KOPT-K1 (cell line): ENCODE measurements at regions not wholly inside any gene's neighbourhood (a gene's known extent, or its start where the extent isn't known, plus 50 kb on each side); places are given as distances from the start of the nearest gene placed in this dataset.

Experiments
- H3K27ac ChIP-seq: fragments of 200-600 bp; sonication (generic); 2 replicates; pipeline ENCODE4 v1.5.1; 2016; ENCODE audit warnings: antibody characterized with exemption, mild to moderate bottlenecking, low read depth, low read length; ENCODE audit not compliant: poor library complexity, severe bottlenecking
- H3K36me3 ChIP-seq: fragments of 200-600 bp; sonication (generic); 2 replicates; pipeline ENCODE4 v1.5.1; 2017; ENCODE audit warnings: antibody characterized with exemption, mild to moderate bottlenecking, low read length, moderate library complexity; ENCODE audit not compliant: insufficient read depth
- H3K9me3 ChIP-seq: fragments of 200-600 bp; sonication (generic); 2 replicates; pipeline ENCODE4 v1.5.1; 2017; ENCODE audit warnings: antibody characterized with exemption, low read length, mild to moderate bottlenecking; ENCODE audit not compliant: insufficient read depth, poor library complexity, severe bottlenecking

DNA sequence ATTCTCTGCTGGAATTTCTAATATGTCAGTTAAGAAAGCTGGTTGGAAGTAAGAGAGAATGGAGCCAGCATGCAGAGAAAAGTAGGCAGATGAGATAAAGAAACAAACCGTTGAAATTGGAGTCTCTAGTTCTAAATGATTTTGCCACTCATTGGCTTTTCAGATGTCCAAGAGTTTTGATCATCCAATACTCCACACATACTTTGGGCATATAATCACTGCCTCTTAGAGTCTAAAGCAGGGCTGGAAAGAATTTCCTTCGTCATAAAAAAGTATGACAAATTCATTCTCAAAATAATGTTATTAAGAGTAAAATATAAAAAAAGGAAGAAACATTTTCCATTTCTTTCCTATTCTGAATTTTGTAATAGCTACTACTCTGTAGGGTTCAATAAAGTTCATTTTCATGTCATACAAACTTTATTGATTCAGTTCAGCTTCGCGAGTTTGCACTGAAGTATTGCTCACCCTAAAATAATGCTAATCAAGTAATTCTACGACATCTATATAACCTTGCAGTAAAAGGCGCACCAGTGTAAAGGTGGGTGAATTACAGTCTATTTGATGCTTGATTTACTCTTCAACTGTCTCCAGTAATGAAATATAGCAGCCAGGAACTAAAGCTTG lies 1556.6 kb downstream of the NCAM2 start:
- no peaks in the 10 kb centered on the region for H3K36me3 ChIP-seq
- H3K9me3 ChIP-seq, result no peaks in the 10 kb centered on the region
- no peak overlapping the region for H3K27ac ChIP-seq

- H3K27ac ChIP-seq, result no peak overlapping the region
- H3K9me3 ChIP-seq, result peaks cover 6% of the 10 kb centered on the region
- H3K36me3 ChIP-seq, result no peaks in the 10 kb centered on the region
Observed at GRCh38 chr21:22556829-22557228, 1558.6 kb downstream of the NCAM2 start.

DNA sequence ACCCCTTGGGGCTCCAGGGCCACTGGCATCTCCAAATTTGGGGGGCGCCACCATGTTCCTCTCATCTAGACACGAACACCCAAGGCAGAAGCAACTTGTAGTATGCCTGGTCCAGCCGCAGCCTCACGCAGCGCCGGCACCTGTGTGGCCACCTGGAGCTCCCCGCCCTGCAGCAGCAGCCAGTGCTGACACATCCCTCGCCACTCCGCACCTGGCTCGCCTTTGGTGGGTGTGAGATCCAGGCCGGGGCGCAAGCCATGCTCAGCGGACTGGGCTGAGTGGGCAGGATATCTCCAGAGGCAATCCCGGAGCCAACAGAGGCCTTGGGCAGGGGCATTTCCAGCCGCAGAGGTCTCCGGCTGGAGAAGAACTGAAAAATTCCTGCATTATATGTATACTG lies 1563.7 kb downstream of the NCAM2 start:
- Histone ChIP-seq H3K27ac (no peak overlapping the region), H3K36me3 (no peaks in the 10 kb centered on the region), H3K9me3 (peaks cover 11% of the 10 kb centered on the region)

GRCh38 chr21:22573834-22574233 lies 1575.6 kb downstream of the NCAM2 start:
- Histone ChIP-seq H3K27ac (no peak overlapping the region), H3K9me3 (no peaks in the 10 kb centered on the region), H3K36me3 (no peaks in the 10 kb centered on the region)

DNA sequence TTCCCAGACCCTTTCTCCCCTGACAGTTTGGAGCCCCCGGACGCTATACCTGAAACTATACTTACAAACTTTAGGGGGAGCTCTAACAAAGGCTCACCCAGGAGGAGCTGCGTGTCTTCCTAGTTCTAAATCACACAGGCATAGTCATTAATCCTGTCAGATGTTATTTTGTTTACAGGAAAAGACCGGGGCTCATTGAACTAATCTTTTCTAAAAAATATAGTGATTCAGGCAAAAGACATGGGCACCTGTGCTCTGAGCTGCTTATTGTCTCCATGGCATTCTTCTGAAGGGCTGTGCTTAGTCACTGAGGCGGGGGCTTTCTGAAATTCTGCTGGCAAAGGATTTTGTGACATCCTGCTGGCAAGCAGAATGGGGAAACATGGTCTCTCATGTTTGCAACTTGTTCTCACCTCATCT lies 1577.0 kb downstream of the NCAM2 start:
- Histone ChIP-seq H3K27ac (no peak overlapping the region), H3K9me3 (no peaks in the 10 kb centered on the region), H3K36me3 (no peaks in the 10 kb centered on the region)

- Histone ChIP-seq H3K27ac (no peak overlapping the region), H3K36me3 (no peaks in the 10 kb centered on the region), H3K9me3 (no peaks in the 10 kb centered on the region)
Observed at GRCh38 chr21:22579741-22580140, 1581.5 kb downstream of the NCAM2 start.

GRCh38 chr21:22582026-22582425 lies 1583.8 kb downstream of the NCAM2 start:
- H3K27ac ChIP-seq, result no peak overlapping the region
- no peaks in the 10 kb centered on the region for H3K36me3 ChIP-seq
- no peaks in the 10 kb centered on the region for H3K9me3 ChIP-seq

GRCh38 chr21:22584308-22584707 lies 1586.1 kb downstream of the NCAM2 start:
- no peak overlapping the region for H3K27ac ChIP-seq
- no peaks in the 10 kb centered on the region for H3K9me3 ChIP-seq
- no peaks in the 10 kb centered on the region for H3K36me3 ChIP-seq

DNA sequence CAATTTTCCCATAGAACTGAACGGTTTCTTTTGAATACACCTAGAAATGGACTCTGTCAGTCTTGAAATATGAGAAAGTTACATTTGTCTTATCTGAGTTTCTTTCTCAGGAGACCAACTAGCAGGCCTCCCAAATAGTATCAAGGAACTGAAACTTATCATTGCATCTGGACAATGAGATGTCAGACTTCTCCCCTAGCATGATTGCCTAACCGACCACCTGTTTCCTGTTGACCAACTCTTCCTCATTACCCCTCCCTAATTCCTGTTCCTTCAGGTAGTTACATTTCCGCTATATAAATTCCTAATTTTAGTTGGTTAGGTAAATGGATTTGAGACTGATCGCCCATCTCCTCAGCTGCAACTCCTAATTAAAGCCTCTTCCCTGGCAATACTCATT lies 1587.3 kb downstream of the NCAM2 start:
- no peaks in the 10 kb centered on the region for H3K9me3 ChIP-seq
- H3K27ac ChIP-seq, result no peak overlapping the region

GRCh38 chr21:22597660-22598255 lies 1599.5 kb downstream of the NCAM2 start:
- H3K9me3 ChIP-seq, result no peaks in the 10 kb centered on the region
- H3K36me3 ChIP-seq, result no peaks in the 10 kb centered on the region
- H3K27ac ChIP-seq, result no peak overlapping the region

More for the DNA sequence above, 1587.3 kb downstream of the NCAM2 start:
- H3K36me3 ChIP-seq, result no peaks in the 10 kb centered on the region

DNA sequence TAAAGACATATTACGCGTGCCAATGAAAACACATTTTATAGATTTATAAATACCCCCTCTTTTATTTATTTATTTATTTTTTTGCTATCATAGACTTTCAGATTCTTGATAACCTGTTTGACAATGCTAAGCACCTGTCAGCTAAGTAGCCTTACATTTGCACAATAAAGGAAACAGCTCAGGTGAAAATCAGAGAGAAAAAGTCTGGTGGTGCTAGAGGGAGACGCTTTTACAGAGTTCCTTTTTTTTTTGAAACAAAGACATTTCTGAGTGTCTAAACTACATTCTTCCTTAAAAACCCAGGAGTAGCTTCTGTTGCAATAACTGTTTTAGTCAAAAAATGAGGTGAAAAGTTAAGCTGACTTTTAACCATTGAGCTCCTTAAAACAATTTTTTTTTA lies 1611.6 kb downstream of the NCAM2 start:
- no peaks in the 10 kb centered on the region for H3K36me3 ChIP-seq
- no peaks in the 10 kb centered on the region for H3K9me3 ChIP-seq
- H3K27ac ChIP-seq, result no peak overlapping the region

DNA sequence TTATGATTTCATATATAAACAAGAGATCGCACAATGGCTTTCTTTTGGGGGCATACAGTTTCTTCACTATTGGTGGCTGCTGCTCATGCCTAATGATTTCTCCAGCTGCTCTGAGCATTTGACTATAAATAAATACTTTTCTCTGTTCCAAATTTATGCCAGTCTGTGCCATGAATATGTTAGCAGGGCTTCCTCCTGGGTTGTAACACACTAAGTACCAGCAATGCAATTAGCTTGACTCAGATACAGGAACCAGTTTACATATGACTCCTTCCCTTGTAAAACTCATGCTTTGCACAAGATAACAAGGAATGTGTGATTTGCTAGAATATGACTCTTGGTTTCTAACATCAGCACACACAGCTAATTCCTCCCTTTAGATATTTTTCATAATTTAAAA lies 1629.7 kb downstream of the NCAM2 start:
- Histone ChIP-seq H3K36me3 (no peaks in the 10 kb centered on the region), H3K27ac (no peak overlapping the region), H3K9me3 (no peaks in the 10 kb centered on the region)

- Histone ChIP-seq H3K36me3 (no peaks in the 10 kb centered on the region), H3K9me3 (no peaks in the 10 kb centered on the region), H3K27ac (no peak overlapping the region)
Observed at GRCh38 chr21:22630953-22631465, 1632.8 kb downstream of the NCAM2 start.

DNA sequence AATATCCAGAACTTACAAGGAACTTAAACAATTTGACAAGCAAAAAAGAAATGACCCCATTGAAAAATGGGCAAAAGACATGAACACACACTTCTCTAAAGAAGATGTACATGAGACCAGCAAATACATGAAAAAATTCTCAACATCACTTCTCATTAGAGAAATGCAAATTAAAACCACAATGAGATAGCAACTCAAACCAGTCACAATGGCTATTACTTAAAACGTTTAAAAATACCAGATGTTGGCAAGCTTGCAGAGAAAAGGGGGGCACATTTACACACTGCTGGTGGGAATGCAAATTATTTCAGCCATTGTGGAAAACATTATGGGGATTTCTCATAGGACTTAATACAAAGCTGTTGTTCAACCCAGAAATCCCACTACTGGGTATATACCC lies 1634.0 kb downstream of the NCAM2 start:
- Histone ChIP-seq H3K27ac (no peak overlapping the region), H3K9me3 (no peaks in the 10 kb centered on the region), H3K36me3 (no peaks in the 10 kb centered on the region)

GRCh38 chr21:22649246-22649645 lies 1651.0 kb downstream of the NCAM2 start:
- no peaks in the 10 kb centered on the region for H3K9me3 ChIP-seq
- H3K27ac ChIP-seq, result no peak overlapping the region
- no peaks in the 10 kb centered on the region for H3K36me3 ChIP-seq

- Histone ChIP-seq H3K27ac (no peak overlapping the region), H3K36me3 (no peaks in the 10 kb centered on the region), H3K9me3 (no peaks in the 10 kb centered on the region)
Observed at GRCh38 chr21:22650226-22650625, 1652.0 kb downstream of the NCAM2 start.
